Activated CD8-positive, alpha-beta memory T cell treated with anti-CD3 and anti-CD28 coated beads, Interleukin-2, amount 10 ng/mL, durations not matched to agents 7 days and 5 days (primary cell): ENCODE measurements at regions not wholly inside any gene's neighbourhood (a gene's known extent, or its start where the extent isn't known, plus 50 kb on each side); places are given as distances from the start of the nearest gene placed in this dataset.

Experiments used
- ATAC-seq: fragments of 150-1000 bp; cut with Tn5 transposase; one replicate; pipeline ENCODE4 v1.10.0; 2021; ENCODE audit warnings: moderate library complexity
- CTCF ChIA-PET: fragments of 350-600 bp; sonication (Branson Sonifier 250); formaldehyde crosslinking; loops from one replicate; lab custom pipeline; 2021; ENCODE audit warnings: antibody characterized with exemption; lab: Charles Lee
- DNase-seq: peaks from one replicate; pipeline ENCODE4 v3.0.0-alpha.2; 2020
- H3K27ac Mint-ChIP-seq: one replicate; pipeline ENCODE4 v1.8.0; 2021; ENCODE audit warnings: mild to moderate bottlenecking, mixed read lengths
- H3K27me3 Mint-ChIP-seq: one replicate; pipeline ENCODE4 v1.8.0; 2021; ENCODE audit warnings: mixed read lengths
- H3K36me3 Mint-ChIP-seq: one replicate; pipeline ENCODE4 v1.8.0; 2021; ENCODE audit warnings: mild to moderate bottlenecking, mixed read lengths
- H3K4me1 Mint-ChIP-seq: one replicate; pipeline ENCODE4 v1.8.0; 2021; ENCODE audit warnings: mixed read lengths
- H3K4me3 Mint-ChIP-seq: one replicate; pipeline ENCODE4 v1.8.0; 2021; ENCODE audit warnings: mild to moderate bottlenecking, moderate library complexity, mixed read lengths
- H3K9me3 Mint-ChIP-seq: one replicate; pipeline ENCODE4 v1.8.0; 2022; ENCODE audit warnings: low read depth, mixed read lengths

- peaks cover 2% of the 10 kb centered on the region for H3K9me3 Mint-ChIP-seq
- CTCF ChIA-PET = no interaction called here
- DNase-seq = no peak
- H3K36me3 Mint-ChIP-seq = no peaks in the 10 kb centered on the region
- H3K27me3 Mint-ChIP-seq = no peaks in the 10 kb centered on the region
- no peaks in the 10 kb centered on the region for H3K4me1 Mint-ChIP-seq
- ATAC-seq = no peak
- H3K4me3 Mint-ChIP-seq = no peak overlapping the region
- no peak overlapping the region for H3K27ac Mint-ChIP-seq
Observed at GRCh38 chr12:59938190-59938962, 342.5 kb downstream of the SLC16A7 start.

DNA sequence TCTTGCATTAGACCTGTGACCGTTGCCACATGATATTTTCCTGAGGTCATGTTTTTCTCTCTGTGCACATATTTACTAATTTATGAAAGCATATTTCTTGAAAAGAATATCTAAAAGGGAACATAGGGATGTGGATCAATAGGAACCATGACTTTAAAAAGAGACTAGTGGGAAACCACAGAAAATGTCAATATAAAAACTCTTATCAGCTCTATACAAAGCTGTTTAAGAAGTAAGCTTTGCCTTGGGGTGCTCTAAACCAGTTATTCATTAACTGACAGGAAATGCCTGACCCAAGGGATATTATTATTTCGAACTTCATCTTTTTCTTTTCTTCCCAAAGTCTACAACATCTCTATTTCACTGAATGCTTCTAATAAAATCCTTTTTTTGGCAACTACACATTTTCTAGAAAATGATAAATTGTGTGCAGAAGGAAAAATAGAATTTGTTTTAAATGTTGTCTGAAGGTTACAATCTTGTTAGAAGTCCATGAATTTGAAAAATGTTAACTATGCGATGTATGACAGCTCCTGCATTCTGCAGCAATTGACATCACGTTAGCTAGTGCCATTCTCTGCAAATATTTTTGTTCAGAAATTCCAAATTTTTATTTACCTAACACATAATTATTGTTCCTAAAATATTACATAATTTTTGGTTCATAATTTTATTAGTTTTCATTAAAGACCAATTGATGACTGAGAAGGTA lies 345.0 kb downstream of the SLC16A7 start:
- Mint-ChIP-seq H3K27me3 (no peaks in the 10 kb centered on the region), H3K36me3 (no peaks in the 10 kb centered on the region), H3K27ac (no peak overlapping the region), H3K4me3 (no peak overlapping the region), H3K9me3 (peaks cover 2% of the 10 kb centered on the region), H3K4me1 (no peaks in the 10 kb centered on the region)
- DNase-seq (no peak), ATAC-seq (no peak)
- CTCF ChIA-PET = no interaction called here

- H3K9me3 Mint-ChIP-seq = peaks cover 2% of the 10 kb centered on the region
- no peak overlapping the region for H3K4me3 Mint-ChIP-seq
- ATAC-seq (no peak), DNase-seq (no peak)
- H3K27me3 Mint-ChIP-seq = no peaks in the 10 kb centered on the region
- CTCF ChIA-PET = no interaction called here
- no peaks in the 10 kb centered on the region for H3K4me1 Mint-ChIP-seq
- H3K36me3 Mint-ChIP-seq = no peaks in the 10 kb centered on the region
- no peak overlapping the region for H3K27ac Mint-ChIP-seq
Observed at GRCh38 chr12:59941461-59941860, 345.6 kb downstream of the SLC16A7 start.

DNA sequence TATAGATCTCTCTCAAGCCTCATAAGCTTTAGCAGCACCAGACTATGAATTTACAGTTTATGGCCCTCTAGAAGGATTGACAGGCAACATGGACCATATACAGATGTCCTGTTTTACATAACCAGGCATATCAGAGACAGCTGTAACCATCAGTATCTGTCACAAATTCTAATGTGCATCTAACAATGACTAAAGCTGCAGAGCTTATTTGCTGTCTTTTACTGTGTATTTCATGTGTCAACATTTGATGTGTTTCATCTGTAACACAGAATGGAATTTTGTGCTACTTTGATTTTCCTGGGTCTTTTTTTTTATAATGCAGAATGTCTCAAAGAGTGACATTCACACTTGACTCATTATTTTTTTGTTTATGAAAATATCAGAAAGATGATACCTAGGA lies 348.3 kb downstream of the SLC16A7 start:
- ATAC-seq = no peak
- H3K9me3 Mint-ChIP-seq = peaks cover 2% of the 10 kb centered on the region
- H3K4me3 Mint-ChIP-seq = no peak overlapping the region
- H3K4me1 Mint-ChIP-seq = no peaks in the 10 kb centered on the region
- CTCF ChIA-PET = no interaction called here
- DNase-seq = no peak
- no peaks in the 10 kb centered on the region for H3K27me3 Mint-ChIP-seq
- no peak overlapping the region for H3K27ac Mint-ChIP-seq
- no peaks in the 10 kb centered on the region for H3K36me3 Mint-ChIP-seq

DNA sequence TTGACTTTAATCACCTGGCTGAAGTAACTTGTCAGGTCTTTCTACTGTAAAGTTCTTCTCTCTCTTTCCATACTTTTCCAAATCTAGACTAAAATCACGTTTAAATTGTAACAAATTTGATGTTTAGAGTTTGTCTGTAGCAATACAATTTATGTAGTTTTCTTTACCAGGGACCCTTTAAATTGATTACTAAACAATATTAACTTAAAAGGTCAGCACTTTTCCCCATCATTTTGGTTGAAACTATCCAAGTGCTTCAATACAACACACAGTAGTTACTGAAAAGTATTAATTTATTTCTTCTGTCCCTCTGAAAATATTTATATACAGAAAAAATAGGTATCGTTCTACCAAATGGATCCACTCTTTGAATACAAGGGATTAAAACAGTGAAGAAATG lies 350.8 kb downstream of the SLC16A7 start:
- DNase-seq (no peak), ATAC-seq (no peak)
- Mint-ChIP-seq H3K36me3 (no peaks in the 10 kb centered on the region), H3K9me3 (peaks cover 2% of the 10 kb centered on the region), H3K27ac (no peak overlapping the region), H3K4me3 (no peak overlapping the region), H3K4me1 (no peaks in the 10 kb centered on the region), H3K27me3 (no peaks in the 10 kb centered on the region)
- CTCF ChIA-PET = no interaction called here

- no peak overlapping the region for H3K4me3 Mint-ChIP-seq
- no peaks in the 10 kb centered on the region for H3K27me3 Mint-ChIP-seq
- no peak for ATAC-seq
- H3K4me1 Mint-ChIP-seq = no peaks in the 10 kb centered on the region
- CTCF ChIA-PET = no interaction called here
- peaks cover 2% of the 10 kb centered on the region for H3K9me3 Mint-ChIP-seq
- H3K36me3 Mint-ChIP-seq = no peaks in the 10 kb centered on the region
- no peak for DNase-seq
- H3K27ac Mint-ChIP-seq = no peak overlapping the region
Observed at GRCh38 chr12:59963546-59963945, 367.7 kb downstream of the SLC16A7 start.

- no peaks in the 10 kb centered on the region for H3K27me3 Mint-ChIP-seq
- CTCF ChIA-PET = no interaction called here
- no peak for DNase-seq
- no peaks in the 10 kb centered on the region for H3K36me3 Mint-ChIP-seq
- H3K27ac Mint-ChIP-seq = no peak overlapping the region
- no peaks in the 10 kb centered on the region for H3K4me1 Mint-ChIP-seq
- H3K9me3 Mint-ChIP-seq = no peaks in the 10 kb centered on the region
- H3K4me3 Mint-ChIP-seq = no peak overlapping the region
- ATAC-seq = no peak
Observed at GRCh38 chr12:59972905-59973304, 377.1 kb downstream of the SLC16A7 start.

GRCh38 chr12:59973515-59973914 lies 377.7 kb downstream of the SLC16A7 start:
- ATAC-seq = no peak
- H3K27ac Mint-ChIP-seq = no peak overlapping the region

DNA sequence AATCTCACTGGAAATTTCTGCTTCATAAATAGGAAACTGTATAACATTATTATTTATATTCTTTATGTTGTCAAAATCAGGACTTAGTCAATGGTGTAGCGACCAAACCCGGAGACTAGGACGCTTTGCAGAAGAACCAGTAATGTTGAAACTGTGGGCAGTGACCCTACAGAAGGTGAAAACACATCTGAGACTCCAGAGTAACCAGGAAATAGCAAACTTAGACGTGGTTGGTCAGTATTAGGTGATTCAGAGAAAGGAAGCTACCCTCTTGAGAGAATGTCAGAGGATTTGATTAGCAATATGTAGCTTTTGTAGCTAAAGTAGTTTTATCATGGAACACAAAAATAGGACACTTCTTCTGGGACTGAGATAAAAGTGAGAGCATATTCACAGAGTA lies 381.9 kb downstream of the SLC16A7 start:
- Mint-ChIP-seq H3K4me3 (no peak overlapping the region), H3K27me3 (no peaks in the 10 kb centered on the region), H3K4me1 (no peaks in the 10 kb centered on the region), H3K27ac (no peak overlapping the region), H3K36me3 (no peaks in the 10 kb centered on the region), H3K9me3 (no peaks in the 10 kb centered on the region)
- ATAC-seq (no peak), DNase-seq (no peak)
- CTCF ChIA-PET = no interaction called here

More at GRCh38 chr12:59973515-59973914, 377.7 kb downstream of the SLC16A7 start:
- Mint-ChIP-seq H3K4me1 (no peaks in the 10 kb centered on the region), H3K9me3 (no peaks in the 10 kb centered on the region), H3K27me3 (no peaks in the 10 kb centered on the region), H3K4me3 (no peak overlapping the region), H3K36me3 (no peaks in the 10 kb centered on the region)
- DNase-seq = no peak
- CTCF ChIA-PET = no interaction called here

- CTCF ChIA-PET = no interaction called here
- no peaks in the 10 kb centered on the region for H3K36me3 Mint-ChIP-seq
Observed at GRCh38 chr12:59980476-59980875, 384.6 kb downstream of the SLC16A7 start.

DNA sequence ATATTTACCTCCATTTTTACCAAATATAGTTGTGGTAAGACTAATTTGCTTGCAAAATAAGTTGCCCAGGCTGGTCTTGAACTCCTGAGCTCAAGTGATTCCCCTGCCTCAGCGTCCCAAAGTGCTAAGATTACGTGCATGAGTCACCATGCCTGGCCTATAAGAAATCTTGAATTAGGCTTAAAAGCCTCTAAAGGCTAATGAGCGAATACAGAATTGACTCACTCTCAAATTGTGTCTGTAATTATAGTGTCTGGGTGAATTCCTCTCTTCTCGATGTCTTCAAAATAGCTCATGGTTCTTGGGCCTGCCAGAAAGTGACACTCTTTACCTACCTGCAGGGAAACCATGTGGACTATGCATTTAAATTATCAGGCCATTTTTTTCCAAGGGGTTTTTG lies 403.5 kb downstream of the SLC16A7 start:
- CTCF ChIA-PET = no interaction called here
- no peak for ATAC-seq
- DNase-seq = no peak
- no peaks in the 10 kb centered on the region for H3K27me3 Mint-ChIP-seq
- no peak overlapping the region for H3K27ac Mint-ChIP-seq
- no peaks in the 10 kb centered on the region for H3K36me3 Mint-ChIP-seq
- H3K9me3 Mint-ChIP-seq = no peaks in the 10 kb centered on the region
- H3K4me1 Mint-ChIP-seq = no peaks in the 10 kb centered on the region
- no peak overlapping the region for H3K4me3 Mint-ChIP-seq

More at GRCh38 chr12:59980476-59980875, 384.6 kb downstream of the SLC16A7 start:
- H3K4me3 Mint-ChIP-seq = no peak overlapping the region
- no peaks in the 10 kb centered on the region for H3K4me1 Mint-ChIP-seq
- ATAC-seq = no peak
- no peaks in the 10 kb centered on the region for H3K9me3 Mint-ChIP-seq
- no peak overlapping the region for H3K27ac Mint-ChIP-seq
- no peaks in the 10 kb centered on the region for H3K27me3 Mint-ChIP-seq
- no peak for DNase-seq

GRCh38 chr12:60010486-60010885 lies 414.7 kb downstream of the SLC16A7 start:
- CTCF ChIA-PET = no interaction called here
- Mint-ChIP-seq H3K36me3 (no peaks in the 10 kb centered on the region), H3K27me3 (no peaks in the 10 kb centered on the region), H3K27ac (no peak overlapping the region), H3K4me1 (no peaks in the 10 kb centered on the region), H3K4me3 (no peak overlapping the region), H3K9me3 (peaks cover 2% of the 10 kb centered on the region)
- no peak for DNase-seq
- no peak for ATAC-seq

DNA sequence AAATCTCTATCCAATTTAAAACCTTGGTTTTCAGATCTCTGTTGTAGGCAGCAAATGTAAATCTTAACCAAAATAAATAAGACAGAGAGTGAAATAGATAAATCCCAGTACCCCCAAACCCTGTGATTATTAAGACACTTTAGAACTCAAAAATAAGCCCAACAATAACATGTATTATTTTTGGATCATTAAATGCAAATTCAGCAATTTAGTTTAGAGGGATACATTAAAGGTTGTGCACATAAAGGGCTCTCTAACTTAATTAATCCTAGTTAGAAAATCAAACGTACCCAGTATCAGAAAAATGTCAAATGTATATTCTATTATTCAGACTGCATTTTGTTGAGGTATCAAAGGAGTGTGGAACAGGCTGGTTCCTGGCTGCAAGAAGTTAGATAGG lies 416.8 kb downstream of the SLC16A7 start:
- Mint-ChIP-seq H3K27ac (no peak overlapping the region), H3K4me1 (no peaks in the 10 kb centered on the region), H3K9me3 (peaks cover 2% of the 10 kb centered on the region), H3K27me3 (no peaks in the 10 kb centered on the region), H3K4me3 (no peak overlapping the region), H3K36me3 (no peaks in the 10 kb centered on the region)
- no peak for ATAC-seq
- CTCF ChIA-PET = no interaction called here
- no peak for DNase-seq

DNA sequence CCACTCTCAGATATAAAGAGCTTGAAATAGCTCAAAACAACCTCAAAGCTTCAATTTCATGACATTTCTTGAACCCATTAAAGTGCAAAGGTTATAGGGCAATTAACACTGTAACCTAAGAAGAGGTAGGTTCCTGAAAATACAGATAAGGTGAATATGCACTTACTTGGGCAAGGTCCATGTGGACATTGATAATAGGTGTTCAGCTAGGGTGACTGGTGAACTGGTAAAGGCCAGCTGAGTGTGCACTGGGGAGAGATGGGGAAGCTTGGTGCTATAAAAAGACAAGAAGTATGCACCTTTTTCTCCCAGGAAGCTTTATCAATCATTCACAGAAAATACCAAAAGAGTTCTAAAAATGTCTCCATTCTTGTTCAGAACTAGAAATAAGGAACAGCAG lies 418.6 kb downstream of the SLC16A7 start:
- Mint-ChIP-seq H3K27ac (no peak overlapping the region), H3K9me3 (peaks cover 2% of the 10 kb centered on the region), H3K4me1 (no peaks in the 10 kb centered on the region), H3K36me3 (no peaks in the 10 kb centered on the region), H3K4me3 (no peak overlapping the region), H3K27me3 (no peaks in the 10 kb centered on the region)
- no peak for ATAC-seq
- CTCF ChIA-PET = no interaction called here
- DNase-seq = no peak
